Medulla oblongata (tissue), 1 donor: ENCODE measurements at regions not wholly inside any gene's neighbourhood (a gene's known extent, or its start where the extent isn't known, plus 50 kb on each side); places are given as distances from the start of the nearest gene placed in this dataset.

Experiments
- DNase-seq: peaks from one replicate; pipeline ENCODE4 v3.0.0-alpha.2; 2015; ENCODE audit errors: extremely low spot score

- peak; percentile 81 for DNase-seq
Measured at GRCh38 chr18:24878289-24878688, 417.9 kb downstream of the HRH4 start.

GRCh38 chr18:24885276-24885675 is 424.8 kb downstream of the HRH4 start:
- DNase-seq = no peak

GRCh38 chr18:24894880-24895279 is 434.4 kb downstream of the HRH4 start:
- no peak for DNase-seq

- DNase-seq = no peak
Measured at GRCh38 chr18:24897461-24897860, 437.0 kb downstream of the HRH4 start.

GRCh38 chr18:24910221-24910620 is 441.7 kb downstream of the ZNF521 start:
- no peak for DNase-seq

- DNase-seq = no peak
Measured at GRCh38 chr18:24913507-24914170, 438.3 kb downstream of the ZNF521 start.

- no peak for DNase-seq
Measured at GRCh38 chr18:24914171-24914525, 437.8 kb downstream of the ZNF521 start.

- DNase-seq = no peak
Measured at GRCh38 chr18:24914685-24915084, 437.3 kb downstream of the ZNF521 start.

- DNase-seq = no peak
Measured at GRCh38 chr18:24915547-24915946, 436.4 kb downstream of the ZNF521 start.

GRCh38 chr18:24917767-24918166 is 434.2 kb downstream of the ZNF521 start:
- DNase-seq = no peak

- DNase-seq = no peak
Measured at GRCh38 chr18:24918257-24918656, 433.7 kb downstream of the ZNF521 start.

- DNase-seq = no peak
Measured at GRCh38 chr18:24919181-24919797, 432.7 kb downstream of the ZNF521 start.

- no peak for DNase-seq
Measured at GRCh38 chr18:24922491-24922890, 429.5 kb downstream of the ZNF521 start.

GRCh38 chr18:24923138-24923537 is 428.8 kb downstream of the ZNF521 start:
- no peak for DNase-seq

- no peak for DNase-seq
Measured at GRCh38 chr18:24924066-24924716, 427.8 kb downstream of the ZNF521 start.

GRCh38 chr18:24926649-24927048 is 425.3 kb downstream of the ZNF521 start:
- no peak for DNase-seq

GRCh38 chr18:24928301-24928878 is 423.6 kb downstream of the ZNF521 start:
- DNase-seq = no peak

GRCh38 chr18:24930478-24930877 is 421.5 kb downstream of the ZNF521 start:
- DNase-seq = no peak

GRCh38 chr18:24930971-24931370 is 421.0 kb downstream of the ZNF521 start:
- DNase-seq = no peak

- no peak for DNase-seq
Measured at GRCh38 chr18:24933345-24933744, 418.6 kb downstream of the ZNF521 start.

GRCh38 chr18:24934258-24934932 is 417.6 kb downstream of the ZNF521 start:
- no peak for DNase-seq

GRCh38 chr18:24935008-24935407 is 417.0 kb downstream of the ZNF521 start:
- no peak for DNase-seq
